PFSK-1 (cell line): ENCODE measurements at regions not wholly inside any gene's neighbourhood (a gene's known extent, or its start where the extent isn't known, plus 50 kb on each side); places are given as distances from the start of the nearest gene placed in this dataset.

Experiments used
- POLR2AphosphoS5 ChIP-seq: IDR thresholded peaks from 2 replicates; pipeline ENCODE4 v1.6.1; 2012; ENCODE audit warnings: low read depth, mild to moderate bottlenecking, control low read depth, low read length, moderate library complexity
- TAF1 ChIP-seq: IDR thresholded peaks from 2 replicates; pipeline ENCODE4 v1.6.1; 2012; ENCODE audit warnings: low read length, control low read depth, borderline replicate concordance; ENCODE audit not compliant: insufficient read depth

- TF ChIP-seq TAF1 (no peak), POLR2AphosphoS5 (no peak)
Observed at GRCh38 chr6:85892346-85892745, 249.7 kb upstream of the SYNCRIP start.
